ENCODE measurements at regions not wholly inside any gene's neighbourhood (a gene's known extent, or its start where the extent isn't known, plus 50 kb on each side); places are given as distances from the start of the nearest gene placed in this dataset.

DNA sequence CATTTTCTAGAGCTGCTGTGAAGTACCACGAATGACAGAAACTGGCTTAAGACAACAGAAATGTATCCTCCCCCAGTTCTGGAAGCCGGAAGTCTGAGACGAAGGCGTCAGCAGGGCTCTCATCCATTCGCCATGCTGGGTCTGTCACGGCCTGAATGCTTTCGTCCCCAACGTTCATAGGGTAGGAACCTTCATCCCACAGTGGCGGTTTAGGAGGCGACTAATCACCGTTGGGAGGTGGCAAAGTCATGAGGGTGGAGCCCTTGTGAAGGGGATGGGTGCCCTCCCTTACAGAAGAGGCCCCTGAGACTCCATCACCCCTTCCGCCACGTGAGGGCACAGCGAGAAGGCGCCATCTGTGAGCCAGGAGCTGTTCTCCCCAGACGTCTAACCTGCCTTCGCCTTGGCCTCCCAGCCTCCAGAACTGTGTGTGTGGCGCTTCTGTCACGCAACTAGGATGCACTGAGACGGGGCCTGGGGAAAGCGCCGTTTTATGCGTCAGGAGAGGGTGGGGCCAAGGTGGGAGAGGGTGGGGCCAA lies 250.3 kb downstream of the TTLL2 start:
- TF ChIP-seq EP300 (IDR thresholded peaks at IDR 0.05) (no peak), POLR2A (IDR thresholded peaks at IDR 0.05) (no peak)
- TF ChIP-seq, protein P1, sequence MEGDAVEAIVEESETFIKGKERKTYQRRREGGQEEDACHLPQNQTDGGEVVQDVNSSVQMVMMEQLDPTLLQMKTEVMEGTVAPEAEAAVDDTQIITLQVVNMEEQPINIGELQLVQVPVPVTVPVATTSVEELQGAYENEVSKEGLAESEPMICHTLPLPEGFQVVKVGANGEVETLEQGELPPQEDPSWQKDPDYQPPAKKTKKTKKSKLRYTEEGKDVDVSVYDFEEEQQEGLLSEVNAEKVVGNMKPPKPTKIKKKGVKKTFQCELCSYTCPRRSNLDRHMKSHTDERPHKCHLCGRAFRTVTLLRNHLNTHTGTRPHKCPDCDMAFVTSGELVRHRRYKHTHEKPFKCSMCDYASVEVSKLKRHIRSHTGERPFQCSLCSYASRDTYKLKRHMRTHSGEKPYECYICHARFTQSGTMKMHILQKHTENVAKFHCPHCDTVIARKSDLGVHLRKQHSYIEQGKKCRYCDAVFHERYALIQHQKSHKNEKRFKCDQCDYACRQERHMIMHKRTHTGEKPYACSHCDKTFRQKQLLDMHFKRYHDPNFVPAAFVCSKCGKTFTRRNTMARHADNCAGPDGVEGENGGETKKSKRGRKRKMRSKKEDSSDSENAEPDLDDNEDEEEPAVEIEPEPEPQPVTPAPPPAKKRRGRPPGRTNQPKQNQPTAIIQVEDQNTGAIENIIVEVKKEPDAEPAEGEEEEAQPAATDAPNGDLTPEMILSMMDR (IDR thresholded peaks at IDR 0.05), result no peak

Data from tibial nerve (tissue), 4 donors.